HG02759 (cell line): ENCODE measurements at regions not wholly inside any gene's neighbourhood (a gene's known extent, or its start where the extent isn't known, plus 50 kb on each side); places are given as distances from the start of the nearest gene placed in this dataset.
"Not testable (repeated sequence)": the region's sequence is repeated elsewhere in the genome, so short reads cannot be mapped to it uniquely, and the experiment has no call there.

ENCODE experiments used
- ATAC-seq: cut with Tn5 transposase; IDR thresholded peaks from one replicate; pipeline ENCODE4 v1.9.1; 2021; ENCODE audit warnings: mild to moderate bottlenecking, moderate library complexity; ENCODE audit not compliant: unreplicated experiment

DNA sequence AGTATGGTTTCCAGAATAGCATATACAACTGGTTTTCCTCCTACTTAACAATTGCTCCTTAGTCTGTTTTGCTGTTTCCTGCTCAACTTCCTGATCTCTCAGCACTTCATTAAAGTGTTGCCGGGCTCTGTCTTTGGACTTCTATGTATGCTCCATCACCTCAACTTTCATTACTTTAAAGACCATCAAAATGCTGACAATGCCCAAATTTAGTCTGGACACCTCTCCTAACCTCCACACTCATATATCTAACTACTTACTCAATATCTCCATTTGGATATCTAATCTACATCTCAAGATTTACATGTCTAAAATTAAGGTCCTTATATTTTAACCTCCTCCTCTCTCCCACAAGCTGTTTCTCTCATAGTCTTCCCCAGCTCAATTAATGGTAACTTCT lies 54.4 kb upstream of the LGR5 start:
- no peak for ATAC-seq

GRCh38 chr12:71376711-71377355 lies 62.8 kb upstream of the LGR5 start:
- not testable (repeated sequence) for ATAC-seq

- no peak for ATAC-seq
These were observed 68.5 kb upstream of the LGR5 start for GRCh38 chr12:71371122-71371521.

GRCh38 chr12:71360013-71360412 lies 79.6 kb upstream of the LGR5 start:
- ATAC-seq, result no peak

GRCh38 chr12:71356569-71356968 lies 83.0 kb upstream of the LGR5 start:
- no peak for ATAC-seq

GRCh38 chr12:71354871-71355270 lies 84.7 kb upstream of the LGR5 start:
- no peak for ATAC-seq

GRCh38 chr12:71353607-71354006 lies 86.0 kb upstream of the LGR5 start:
- ATAC-seq, result no peak

DNA sequence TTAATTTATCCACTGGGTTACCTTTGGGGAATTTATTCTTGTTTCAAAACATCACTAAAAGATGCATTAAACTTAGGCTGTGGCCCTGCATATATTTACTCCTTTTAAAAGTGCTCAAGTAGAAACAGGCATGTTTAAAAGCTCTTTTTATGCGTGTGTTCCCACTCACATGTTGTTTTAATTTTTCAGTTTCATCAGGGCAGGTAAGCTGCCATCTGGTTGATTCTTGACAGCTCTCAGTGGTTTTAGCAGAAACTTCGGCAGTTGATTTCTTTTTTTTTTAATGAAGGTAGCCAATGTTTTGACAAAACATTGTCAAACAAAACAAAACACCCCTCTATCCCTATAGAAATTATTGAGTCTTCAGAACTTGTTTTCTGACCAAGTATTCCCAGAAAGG lies 89.6 kb upstream of the LGR5 start:
- no peak for ATAC-seq

GRCh38 chr12:71338933-71339332 lies 100.7 kb upstream of the LGR5 start:
- no peak for ATAC-seq

DNA sequence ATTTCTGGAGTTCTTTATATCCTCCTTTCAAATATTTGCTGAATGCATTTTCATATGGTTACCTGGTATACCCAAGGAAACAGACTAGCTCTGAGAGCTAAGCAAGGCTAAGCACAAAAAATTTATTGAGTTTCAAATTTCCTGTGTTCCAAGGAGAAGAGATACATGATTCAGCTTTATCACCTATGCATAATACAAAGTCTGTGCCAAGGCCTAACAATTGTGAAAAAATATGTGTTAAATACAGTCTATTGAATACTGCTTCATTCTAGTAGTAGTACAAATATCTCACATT lies 103.7 kb upstream of the LGR5 start:
- ATAC-seq, result no peak

- ATAC-seq, result no peak
These were observed 104.2 kb upstream of the LGR5 start for GRCh38 chr12:71335151-71335962.

- ATAC-seq, result no peak
These were observed 106.2 kb upstream of the LGR5 start for GRCh38 chr12:71333418-71333817.

- ATAC-seq, result no peak
These were observed 109.6 kb upstream of the LGR5 start for GRCh38 chr12:71329956-71330355.

- ATAC-seq, result no peak
These were observed 118.1 kb upstream of the LGR5 start for GRCh38 chr12:71321531-71321930.

DNA sequence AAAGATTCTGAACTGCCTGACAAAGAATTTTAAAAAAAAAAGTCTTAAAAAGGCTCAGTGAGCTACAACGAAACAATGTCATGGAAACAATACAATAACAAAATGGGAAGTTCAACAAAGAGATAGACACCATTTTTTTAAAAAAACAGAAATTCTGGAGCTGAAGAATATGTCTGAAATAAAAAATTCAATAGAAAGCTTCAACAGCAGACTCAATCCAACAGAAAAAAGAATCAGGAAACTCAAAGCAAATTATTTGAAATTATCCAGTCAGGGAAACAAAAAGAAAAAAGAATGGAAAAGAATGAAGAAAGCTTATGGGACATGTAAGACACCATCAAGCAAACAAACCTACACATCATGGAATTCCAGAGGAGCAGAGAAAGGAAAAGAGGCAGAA lies 118.5 kb upstream of the LGR5 start:
- no peak for ATAC-seq

DNA sequence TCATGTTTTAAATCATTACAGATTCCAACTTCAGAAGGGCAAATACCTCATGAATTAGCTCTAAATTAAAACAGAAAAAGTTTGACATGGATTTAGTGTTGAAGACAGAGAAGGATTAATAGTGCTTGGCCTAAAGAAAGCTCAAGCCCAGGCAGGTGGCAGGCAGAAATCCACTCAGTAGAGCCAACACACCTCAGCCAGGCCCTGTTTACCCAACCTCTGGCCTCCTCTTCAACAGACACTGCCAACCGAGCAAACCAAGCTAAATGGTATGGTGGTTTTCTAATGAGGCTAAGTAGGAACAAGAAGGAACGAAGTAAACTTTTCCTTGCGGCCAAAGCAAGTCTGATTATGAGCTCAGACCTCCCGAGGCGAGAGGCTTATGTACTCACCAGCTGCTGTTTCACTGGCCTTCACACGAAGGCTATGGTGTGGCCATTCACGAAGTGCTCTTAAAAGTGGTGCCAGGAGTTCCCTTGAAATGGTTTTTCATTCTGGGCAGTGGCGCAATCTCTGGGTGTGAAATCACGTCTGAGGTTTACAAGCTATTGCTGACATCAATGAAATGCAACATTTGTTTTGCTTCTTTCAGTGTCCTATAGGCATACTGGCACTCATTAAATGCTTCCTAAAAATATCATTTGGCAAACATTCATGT lies 124.1 kb upstream of the LGR5 start:
- no peak for ATAC-seq

GRCh38 chr12:71312768-71313403 lies 126.7 kb upstream of the LGR5 start:
- ATAC-seq, result no peak

GRCh38 chr12:71311611-71312010 lies 128.0 kb upstream of the LGR5 start:
- ATAC-seq, result not testable (repeated sequence)

DNA sequence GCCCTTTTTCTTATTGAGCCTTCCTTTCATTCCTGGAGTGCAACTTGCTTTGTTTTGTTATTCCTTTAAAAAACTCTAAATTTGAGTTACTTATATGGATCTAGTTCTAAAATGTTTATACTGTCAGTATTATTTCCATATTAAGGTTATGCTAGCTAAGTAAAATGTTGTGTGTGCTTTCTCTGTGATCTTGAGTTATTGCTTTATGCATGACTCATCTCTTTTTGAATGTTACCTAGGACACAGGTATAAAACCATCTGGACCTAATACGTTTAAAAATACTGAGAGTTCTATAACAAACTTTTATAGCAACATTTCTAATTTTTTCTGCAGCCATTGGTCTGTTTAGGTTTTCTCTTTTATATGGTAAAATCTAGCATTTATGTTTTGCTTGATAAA lies 132.8 kb upstream of the LGR5 start:
- ATAC-seq, result no peak

DNA sequence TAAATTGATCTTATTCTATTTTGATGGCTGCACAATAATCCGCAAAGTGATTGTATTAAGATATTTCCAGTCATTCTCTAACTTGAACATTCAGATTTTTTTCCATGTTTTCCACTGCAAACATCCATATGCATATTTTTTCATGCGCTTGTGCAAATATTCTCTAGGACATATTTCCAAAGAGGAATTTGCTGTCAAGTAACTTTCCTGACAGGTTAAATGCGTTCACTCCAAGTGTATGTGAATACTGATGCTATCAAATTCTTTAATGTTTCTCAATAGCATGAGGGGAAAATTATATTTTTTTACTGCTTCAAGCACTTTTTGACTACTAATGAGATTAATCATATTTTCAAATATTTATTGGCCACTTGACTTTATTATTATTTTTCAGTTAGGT lies 135.3 kb upstream of the LGR5 start:
- ATAC-seq, result no peak

GRCh38 chr12:71303199-71303598 lies 136.4 kb upstream of the LGR5 start:
- no peak for ATAC-seq
